DOHH2 (cell line): ENCODE measurements at regions not wholly inside any gene's neighbourhood (a gene's known extent, or its start where the extent isn't known, plus 50 kb on each side); places are given as distances from the start of the nearest gene placed in this dataset.

Source experiments
- EZH2phosphoT487 ChIP-seq: fragments of 200-600 bp; sonication (generic); IDR thresholded peaks from 2 replicates; pipeline ENCODE4 v1.6.1; 2017; ENCODE audit warnings: borderline replicate concordance, mild to moderate bottlenecking, antibody characterized with exemption, low read length, moderate library complexity, mixed read lengths
- TF ChIP-seq, protein P1 (sequence below): fragments of 200-600 bp; sonication (generic); IDR thresholded peaks from one replicate; pipeline ENCODE4 v1.5.1; 2014; ENCODE audit warnings: antibody characterized with exemption, mild to moderate bottlenecking, low read depth, low read length; ENCODE audit not compliant: poor library complexity, severe bottlenecking

DNA sequence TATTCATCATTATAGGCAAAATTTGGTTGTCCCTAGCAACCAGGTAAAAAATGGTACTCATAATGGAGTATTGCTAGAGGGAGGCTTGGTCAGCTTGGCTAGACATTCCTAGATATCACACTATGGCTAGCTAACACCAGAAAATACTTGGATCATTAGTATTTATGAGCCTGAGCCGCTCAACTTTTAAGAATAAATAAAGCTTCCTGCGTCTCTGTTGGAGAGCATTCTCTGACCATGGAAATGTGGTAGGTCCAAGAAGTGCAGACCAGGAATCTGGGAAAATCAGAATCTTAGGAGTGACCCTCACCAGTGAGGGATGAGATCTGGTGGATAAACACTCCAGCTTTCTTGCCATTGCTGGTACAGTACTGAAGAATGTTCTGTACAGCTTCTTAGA, 157.6 kb upstream of the AGR3 start:
- TF ChIP-seq, protein P1, sequence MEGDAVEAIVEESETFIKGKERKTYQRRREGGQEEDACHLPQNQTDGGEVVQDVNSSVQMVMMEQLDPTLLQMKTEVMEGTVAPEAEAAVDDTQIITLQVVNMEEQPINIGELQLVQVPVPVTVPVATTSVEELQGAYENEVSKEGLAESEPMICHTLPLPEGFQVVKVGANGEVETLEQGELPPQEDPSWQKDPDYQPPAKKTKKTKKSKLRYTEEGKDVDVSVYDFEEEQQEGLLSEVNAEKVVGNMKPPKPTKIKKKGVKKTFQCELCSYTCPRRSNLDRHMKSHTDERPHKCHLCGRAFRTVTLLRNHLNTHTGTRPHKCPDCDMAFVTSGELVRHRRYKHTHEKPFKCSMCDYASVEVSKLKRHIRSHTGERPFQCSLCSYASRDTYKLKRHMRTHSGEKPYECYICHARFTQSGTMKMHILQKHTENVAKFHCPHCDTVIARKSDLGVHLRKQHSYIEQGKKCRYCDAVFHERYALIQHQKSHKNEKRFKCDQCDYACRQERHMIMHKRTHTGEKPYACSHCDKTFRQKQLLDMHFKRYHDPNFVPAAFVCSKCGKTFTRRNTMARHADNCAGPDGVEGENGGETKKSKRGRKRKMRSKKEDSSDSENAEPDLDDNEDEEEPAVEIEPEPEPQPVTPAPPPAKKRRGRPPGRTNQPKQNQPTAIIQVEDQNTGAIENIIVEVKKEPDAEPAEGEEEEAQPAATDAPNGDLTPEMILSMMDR, result no peak
- TF ChIP-seq EZH2phosphoT487, result no peak
